Neural progenitor cell (in vitro differentiated cells): ENCODE measurements at regions not wholly inside any gene's neighbourhood (a gene's known extent, or its start where the extent isn't known, plus 50 kb on each side); places are given as distances from the start of the nearest gene placed in this dataset.

Experiments used
- DNase-seq: peaks from one replicate; pipeline ENCODE4 v3.0.0-alpha.2; 2016; ENCODE audit warnings: low spot score
- H2AFZ ChIP-seq: fragments of 200-600 bp; sonication (generic); replicated peaks from 2 replicates; pipeline ENCODE4 v1.6.1; 2016; ENCODE audit warnings: antibody characterized with exemption
- H3F3A ChIP-seq: fragments of 200-600 bp; sonication (generic); 2 replicates; pipeline ENCODE4 v1.6.1; 2016; ENCODE audit warnings: antibody characterized with exemption, low read depth
- H3K27ac ChIP-seq: fragments of 200-600 bp; sonication (generic); 2 replicates; pipeline ENCODE4 v1.5.1; 2016; ENCODE audit warnings: mild to moderate bottlenecking
- H3K27me3 ChIP-seq: fragments of 200-600 bp; sonication (generic); 2 replicates; pipeline ENCODE4 v1.6.1; 2016; ENCODE audit warnings: mild to moderate bottlenecking, moderate library complexity
- H3K36me3 ChIP-seq: fragments of 200-600 bp; sonication (generic); 2 replicates; pipeline ENCODE4 v1.5.1; 2016
- H3K4me1 ChIP-seq: fragments of 200-600 bp; sonication (generic); 2 replicates; pipeline ENCODE4 v1.6.1; 2016; ENCODE audit warnings: mixed run types
- H3K4me2 ChIP-seq: fragments of 200-600 bp; sonication (generic); 2 replicates; pipeline ENCODE4 v1.6.1; 2016
- H3K4me3 ChIP-seq: fragments of 200-600 bp; sonication (generic); 2 replicates; pipeline ENCODE4 v1.5.1; 2016
- H3K79me2 ChIP-seq: fragments of 200-600 bp; sonication (generic); 2 replicates; pipeline ENCODE4 v1.6.1; 2016; ENCODE audit warnings: low read depth
- H3K9ac ChIP-seq: fragments of 200-600 bp; sonication (generic); 2 replicates; pipeline ENCODE4 v1.6.1; 2016
- H3K9me3 ChIP-seq: fragments of 200-600 bp; sonication (generic); 2 replicates; pipeline ENCODE4 v1.5.1; 2016; ENCODE audit warnings: low read depth
- H4K20me1 ChIP-seq: fragments of 200-600 bp; sonication (generic); 2 replicates; pipeline ENCODE4 v1.6.1; 2016; ENCODE audit warnings: low read depth
- H3K27ac Mint-ChIP-seq: 3 replicates; pipeline ENCODE4 v1.8.0; 2021; ENCODE audit warnings: mixed read lengths
- H3K27me3 Mint-ChIP-seq: 2 replicates; pipeline ENCODE4 v1.8.0; 2022; ENCODE audit warnings: low read depth, mild to moderate bottlenecking, inconsistent platforms, moderate library complexity, mixed read lengths; ENCODE audit not compliant: insufficient read depth
- H3K36me3 Mint-ChIP-seq: 3 replicates; pipeline ENCODE4 v1.8.0; 2021; ENCODE audit warnings: mixed read lengths
- H3K4me1 Mint-ChIP-seq: 3 replicates; pipeline ENCODE4 v1.8.0; 2021; ENCODE audit warnings: mixed read lengths
- H3K4me3 Mint-ChIP-seq: 3 replicates; pipeline ENCODE4 v1.8.0; 2021; ENCODE audit warnings: mild to moderate bottlenecking, moderate library complexity, mixed read lengths
- H3K9me3 Mint-ChIP-seq: 3 replicates; pipeline ENCODE4 v1.8.0; 2020; ENCODE audit warnings: mixed read lengths
- CTCF ChIP-seq: fragments of 200-600 bp; sonication (generic); IDR thresholded peaks from 2 replicates; pipeline ENCODE4 v1.5.1; 2017; ENCODE audit warnings: antibody characterized with exemption, mild to moderate bottlenecking
- EZH2 ChIP-seq: fragments of 200-600 bp; sonication (generic); IDR thresholded peaks from 2 replicates; pipeline ENCODE4 v1.6.1; 2017; ENCODE audit warnings: antibody characterized with exemption, mild to moderate bottlenecking, moderate library complexity
- EZH2phosphoT487 ChIP-seq: fragments of 200-600 bp; sonication (generic); IDR thresholded peaks from 2 replicates; pipeline ENCODE4 v1.6.1; 2017; ENCODE audit warnings: antibody characterized with exemption

DNA sequence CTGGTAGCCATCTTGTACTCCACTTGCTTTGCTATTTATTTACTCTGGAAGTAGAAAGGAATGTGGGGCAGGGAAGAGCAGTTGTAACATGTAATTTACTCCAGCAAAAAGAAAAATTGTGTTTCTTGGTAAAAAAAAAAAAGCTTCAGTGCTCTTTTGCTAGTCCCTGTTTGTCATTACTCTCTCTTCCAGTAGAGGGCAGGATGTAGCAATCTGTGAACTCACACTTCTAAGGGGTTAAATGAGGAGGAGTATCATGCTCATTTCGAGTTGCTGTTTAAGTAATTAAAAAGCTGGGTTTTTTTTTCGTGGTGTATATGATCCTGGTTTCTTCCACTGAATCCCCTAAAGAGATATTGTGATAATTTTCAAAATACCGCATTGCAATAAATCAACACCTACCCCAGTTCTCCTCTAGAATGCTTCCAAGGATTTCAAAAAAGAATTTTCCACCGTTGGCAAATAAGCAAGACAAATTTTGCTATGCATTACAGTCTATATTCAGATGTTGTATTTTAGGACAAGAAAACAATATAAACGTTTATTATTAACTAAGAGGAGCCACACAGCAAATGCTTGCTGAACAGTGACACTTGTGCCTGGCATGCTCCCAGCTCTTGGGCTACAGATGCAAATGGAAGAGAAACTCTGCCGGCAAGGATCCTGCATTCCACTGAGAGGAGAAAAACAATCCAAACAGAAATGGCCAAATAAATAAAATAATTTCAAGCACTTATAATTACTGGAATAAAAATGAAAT lies 261.6 kb downstream of the ASXL3 start:
- no peak overlapping the region for H3K4me2 ChIP-seq
- Mint-ChIP-seq H3K4me3 (no peak overlapping the region), H3K9me3 (peaks cover 2% of the 10 kb centered on the region), H3K27me3 (peaks cover 2% of the 10 kb centered on the region), H3K36me3 (no peaks in the 10 kb centered on the region), H3K27ac (no peak overlapping the region), H3K4me1 (peaks cover 2% of the 10 kb centered on the region)
- peak; percentile 86 for TF ChIP-seq CTCF
- no peak for TF ChIP-seq EZH2
- peak; percentile 70 for DNase-seq
- H3F3A ChIP-seq = no peaks in the 10 kb centered on the region
- H3K27ac ChIP-seq = no peak overlapping the region
- no peaks in the 10 kb centered on the region for H3K79me2 ChIP-seq
- H3K27me3 ChIP-seq = no peaks in the 10 kb centered on the region
- no peak overlapping the region for H3K4me3 ChIP-seq
- H3K9ac ChIP-seq = no peak overlapping the region
- H3K36me3 ChIP-seq = no peaks in the 10 kb centered on the region
- H4K20me1 ChIP-seq = no peaks in the 10 kb centered on the region
- peaks cover 8% of the 10 kb centered on the region for H3K4me1 ChIP-seq
- no peaks in the 10 kb centered on the region for H3K9me3 ChIP-seq
- H2AFZ ChIP-seq = no peak overlapping the region

DNA sequence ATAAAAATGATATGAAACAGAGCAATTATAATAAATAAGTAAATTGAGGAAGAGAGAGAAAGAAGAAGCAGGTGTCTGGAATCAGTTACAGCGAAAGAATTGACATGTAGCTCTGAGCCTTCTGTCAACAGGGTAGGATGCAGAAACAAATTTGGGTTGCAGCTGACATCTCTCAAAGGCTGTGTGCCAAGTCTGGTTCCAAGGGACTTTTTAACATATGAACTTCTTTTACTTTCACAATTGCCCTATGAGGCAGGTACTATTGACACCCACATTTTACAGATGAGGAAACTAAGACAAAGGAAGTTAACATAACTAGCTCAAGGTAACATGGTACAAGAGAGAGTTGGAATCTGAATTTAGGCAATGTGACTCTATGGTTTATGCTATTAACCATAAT lies 260.0 kb downstream of the ASXL3 start:
- Histone ChIP-seq H3K9me3 (no peaks in the 10 kb centered on the region), H4K20me1 (no peaks in the 10 kb centered on the region), H3K79me2 (no peaks in the 10 kb centered on the region), H3F3A (no peaks in the 10 kb centered on the region), H3K9ac (no peak overlapping the region), H3K36me3 (no peaks in the 10 kb centered on the region), H3K4me3 (no peak overlapping the region), H3K4me1 (peaks cover 8% of the 10 kb centered on the region), H3K4me2 (no peak overlapping the region), H3K27me3 (no peaks in the 10 kb centered on the region), H2AFZ (no peak overlapping the region), H3K27ac (no peak overlapping the region)
- H3K36me3 Mint-ChIP-seq = no peaks in the 10 kb centered on the region
- DNase-seq = no peak
- TF ChIP-seq EZH2 = no peak
- TF ChIP-seq EZH2phosphoT487 = no peak
- TF ChIP-seq CTCF = no peak
- H3K27ac Mint-ChIP-seq = no peak overlapping the region
- H3K4me3 Mint-ChIP-seq = no peak overlapping the region
- peaks cover 4% of the 10 kb centered on the region for H3K9me3 Mint-ChIP-seq
- peaks cover 2% of the 10 kb centered on the region for H3K27me3 Mint-ChIP-seq
- peaks cover 2% of the 10 kb centered on the region for H3K4me1 Mint-ChIP-seq

DNA sequence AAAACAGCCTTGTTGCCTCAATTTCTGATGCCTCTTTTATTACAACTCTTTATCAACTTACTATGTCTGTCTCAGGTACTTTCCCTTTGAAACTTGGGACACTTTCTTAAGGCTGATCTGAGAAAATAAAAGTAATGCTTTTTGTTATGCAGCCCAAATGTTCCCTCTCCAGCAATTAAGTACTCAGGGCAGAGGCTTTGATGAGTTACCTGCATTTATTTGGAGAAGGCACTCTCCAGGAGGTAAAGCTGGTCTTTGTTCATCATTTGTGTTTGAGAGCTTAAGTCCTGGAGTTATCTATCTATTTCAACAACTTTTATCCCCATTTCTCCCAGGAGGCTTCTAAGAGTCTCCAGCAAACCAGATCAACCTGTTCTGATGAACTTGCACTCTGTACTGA lies 259.2 kb downstream of the ASXL3 start:
- H4K20me1 ChIP-seq = no peaks in the 10 kb centered on the region
- no peak overlapping the region for H3K4me3 Mint-ChIP-seq
- H3K36me3 ChIP-seq = no peaks in the 10 kb centered on the region
- no peaks in the 10 kb centered on the region for H3K36me3 Mint-ChIP-seq
- H3K9ac ChIP-seq = no peak overlapping the region
- H3K79me2 ChIP-seq = no peaks in the 10 kb centered on the region
- H3K4me1 ChIP-seq = peaks cover 8% of the 10 kb centered on the region
- H2AFZ ChIP-seq = no peak overlapping the region
- no peak overlapping the region for H3K4me3 ChIP-seq
- H3K9me3 ChIP-seq = no peaks in the 10 kb centered on the region
- TF ChIP-seq CTCF = no peak
- no peak for TF ChIP-seq EZH2
- TF ChIP-seq EZH2phosphoT487 = no peak
- no peak overlapping the region for H3K27ac ChIP-seq
- peaks cover 2% of the 10 kb centered on the region for H3K4me1 Mint-ChIP-seq
- H3K9me3 Mint-ChIP-seq = peaks cover 6% of the 10 kb centered on the region
- H3K27me3 ChIP-seq = no peaks in the 10 kb centered on the region
- peaks cover 2% of the 10 kb centered on the region for H3K27me3 Mint-ChIP-seq
- H3K4me2 ChIP-seq = no peak overlapping the region
- peak; percentile 10 for DNase-seq
- H3K27ac Mint-ChIP-seq = no peak overlapping the region
- no peaks in the 10 kb centered on the region for H3F3A ChIP-seq
